Kidney epithelial cell (primary cell): ENCODE measurements at regions not wholly inside any gene's neighbourhood (a gene's known extent, or its start where the extent isn't known, plus 50 kb on each side); places are given as distances from the start of the nearest gene placed in this dataset.

Source experiments
- DNase-seq: peaks from one replicate; pipeline ENCODE4 v3.0.0-alpha.2; 2010; ENCODE audit warnings: low read depth
- H3K27me3 ChIP-seq: 2 replicates; pipeline ENCODE4 v1.6.0; 2011; ENCODE audit warnings: low read length; ENCODE audit not compliant: control insufficient read depth, insufficient read depth
- H3K36me3 ChIP-seq: 2 replicates; pipeline ENCODE4 v1.5.1; 2011; ENCODE audit warnings: low read length; ENCODE audit not compliant: control insufficient read depth, insufficient read depth
- H3K4me3 ChIP-seq: 2 replicates; pipeline ENCODE4 v1.5.1; 2011; ENCODE audit warnings: low read depth, mild to moderate bottlenecking, control low read depth, low read length
- CTCF ChIP-seq: IDR thresholded peaks from 2 replicates; pipeline ENCODE4 v1.5.1; 2011; ENCODE audit warnings: mild to moderate bottlenecking, moderate library complexity, low read length, control low read depth, inconsistent platforms; ENCODE audit not compliant: insufficient read depth, poor library complexity, severe bottlenecking

- H3K27me3 ChIP-seq, result peaks cover 4% of the 10 kb centered on the region
- no peak for DNase-seq
- no peaks in the 10 kb centered on the region for H3K36me3 ChIP-seq
- no peak overlapping the region for H3K4me3 ChIP-seq
- no peak for TF ChIP-seq CTCF
Measured at GRCh38 chr21:38984982-38985567, 179.3 kb downstream of the ETS2 start.

- Histone ChIP-seq H3K27me3 (peaks cover 4% of the 10 kb centered on the region), H3K4me3 (no peak overlapping the region), H3K36me3 (no peaks in the 10 kb centered on the region)
- no peak for TF ChIP-seq CTCF
- DNase-seq, result no peak
Measured at GRCh38 chr21:38984568-38984967, 178.8 kb downstream of the ETS2 start.

GRCh38 chr21:38983560-38983959, 177.8 kb downstream of the ETS2 start:
- no peak for TF ChIP-seq CTCF
- Histone ChIP-seq H3K27me3 (no peaks in the 10 kb centered on the region), H3K36me3 (no peaks in the 10 kb centered on the region), H3K4me3 (no peak overlapping the region)
- DNase-seq, result no peak

GRCh38 chr21:38982804-38983203, 177.1 kb downstream of the ETS2 start:
- H3K27me3 ChIP-seq, result no peaks in the 10 kb centered on the region
- DNase-seq, result no peak
- H3K4me3 ChIP-seq, result no peak overlapping the region
- H3K36me3 ChIP-seq, result no peaks in the 10 kb centered on the region
- TF ChIP-seq CTCF, result no peak

GRCh38 chr21:38982096-38982495, 176.4 kb downstream of the ETS2 start:
- Histone ChIP-seq H3K4me3 (no peak overlapping the region), H3K27me3 (no peaks in the 10 kb centered on the region), H3K36me3 (no peaks in the 10 kb centered on the region)
- no peak for DNase-seq
- TF ChIP-seq CTCF, result no peak
